Karpas-422 (cell line): ENCODE measurements at regions not wholly inside any gene's neighbourhood (a gene's known extent, or its start where the extent isn't known, plus 50 kb on each side); places are given as distances from the start of the nearest gene placed in this dataset.
"Not testable (repeated sequence)": the region's sequence is repeated elsewhere in the genome, so short reads cannot be mapped to it uniquely, and the experiment has no call there.

Experiments
- DNase-seq: peaks from one replicate; pipeline ENCODE4 v3.0.0-alpha.2; 2015
- H2AFZ ChIP-seq: fragments of 200-600 bp; sonication (generic); 2 replicates; pipeline ENCODE4 v1.6.1; 2014; ENCODE audit warnings: antibody characterized with exemption, low read length, mixed read lengths
- H3K27ac ChIP-seq: fragments of 200-600 bp; sonication (generic); 2 replicates; pipeline ENCODE4 v1.5.1; 2014; ENCODE audit warnings: mild to moderate bottlenecking, low read length, moderate library complexity
- H3K27me3 ChIP-seq: fragments of 200-600 bp; sonication (generic); 2 replicates; pipeline ENCODE4 v1.6.1; 2014; ENCODE audit warnings: low read length, mixed read lengths
- H3K36me3 ChIP-seq: fragments of 200-600 bp; sonication (generic); 2 replicates; pipeline ENCODE4 v1.6.1; 2014; ENCODE audit warnings: low read length, mixed read lengths; ENCODE audit not compliant: insufficient read depth
- H3K4me1 ChIP-seq: fragments of 200-600 bp; sonication (generic); 2 replicates; pipeline ENCODE4 v1.6.1; 2014; ENCODE audit warnings: mild to moderate bottlenecking, low read length, mixed read lengths
- H3K4me2 ChIP-seq: fragments of 200-600 bp; sonication (generic); 2 replicates; pipeline ENCODE4 v1.6.1; 2014; ENCODE audit warnings: low read length, low read depth, mild to moderate bottlenecking; ENCODE audit not compliant: poor library complexity, severe bottlenecking
- H3K4me3 ChIP-seq: fragments of 200-600 bp; sonication (generic); 2 replicates; pipeline ENCODE4 v1.5.1; 2014; ENCODE audit warnings: mild to moderate bottlenecking, antibody characterized with exemption, low read length, mixed read lengths
- H3K79me2 ChIP-seq: fragments of 200-600 bp; sonication (generic); 2 replicates; pipeline ENCODE4 v1.6.1; 2014; ENCODE audit warnings: mild to moderate bottlenecking, low read length, mixed read lengths
- H3K9ac ChIP-seq: fragments of 200-600 bp; sonication (generic); 2 replicates; pipeline ENCODE4 v1.6.0; 2014; ENCODE audit warnings: low read length
- H3K9me2 ChIP-seq: fragments of 200-600 bp; sonication (generic), shearing (Covaris generic); replicated peaks from 2 replicates; pipeline ENCODE4 v1.6.0; 2014; ENCODE audit warnings: mild to moderate bottlenecking, low read length, moderate library complexity; ENCODE audit not compliant: insufficient read depth
- H3K9me3 ChIP-seq: fragments of 300-700, 200-600 bp; sonication (generic); 2 replicates; pipeline ENCODE4 v1.6.1; 2014; ENCODE audit warnings: low read length, mixed read lengths
- H4K20me1 ChIP-seq: fragments of 200-600 bp; sonication (generic); 2 replicates; pipeline ENCODE4 v1.6.1; 2014; ENCODE audit warnings: mild to moderate bottlenecking, antibody characterized with exemption, low read length, low read depth; ENCODE audit not compliant: insufficient read depth

DNA sequence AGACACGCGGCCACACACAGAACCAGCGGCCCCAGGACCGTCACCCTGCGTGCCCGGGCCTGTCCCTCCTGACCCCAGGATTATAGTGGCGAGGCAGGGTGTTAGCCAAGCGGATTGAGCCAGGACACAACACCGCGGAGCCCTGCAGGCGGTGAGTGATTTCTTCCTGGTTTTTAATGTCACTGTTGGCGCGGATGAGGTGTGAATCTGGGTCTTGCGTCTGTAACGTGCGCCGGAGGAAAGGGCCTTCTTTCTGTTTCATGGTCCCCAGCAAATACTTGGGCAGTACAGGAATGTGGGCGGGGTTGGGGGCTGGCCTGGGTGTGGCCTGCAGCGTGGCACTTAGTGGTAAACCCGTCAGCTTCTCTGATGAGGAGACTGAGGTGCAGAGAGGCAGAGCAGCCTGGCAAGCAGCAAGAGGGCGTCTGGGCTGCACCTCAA is 154.9 kb downstream of the NPIPB11 start:
- not testable (repeated sequence) for H3K4me1 ChIP-seq, H3K9me2 ChIP-seq, H3K27me3 ChIP-seq, H3K9ac ChIP-seq, H3K4me2 ChIP-seq, H3K27ac ChIP-seq, DNase-seq, H3K79me2 ChIP-seq, H2AFZ ChIP-seq, H3K36me3 ChIP-seq, H3K9me3 ChIP-seq, H3K4me3 ChIP-seq, H4K20me1 ChIP-seq

DNA sequence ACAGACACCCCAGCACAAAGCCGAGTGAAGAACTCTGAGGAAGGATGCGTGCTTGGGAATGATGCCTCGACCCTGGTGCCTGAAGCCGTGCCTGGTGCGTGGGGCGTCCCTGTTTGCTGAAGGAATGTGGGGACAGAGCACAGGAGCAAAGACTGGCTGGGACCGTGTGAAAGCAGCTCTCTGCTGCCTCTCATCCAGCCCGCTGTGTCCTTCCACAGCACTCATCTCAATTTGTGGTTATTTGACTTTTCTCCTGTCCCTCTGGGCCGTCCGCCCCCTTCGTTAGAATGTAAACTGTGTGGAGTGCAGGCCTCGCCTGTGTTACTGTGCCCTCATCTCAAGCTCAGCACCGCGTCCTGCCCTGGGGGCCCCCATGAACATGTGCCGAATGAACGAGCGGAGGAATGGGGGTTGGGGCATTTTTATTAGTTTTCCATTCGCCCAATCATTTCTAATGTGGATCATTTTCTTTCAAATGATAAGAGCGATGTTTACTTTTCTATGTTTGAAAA is 155.5 kb downstream of the NPIPB11 start:
- not testable (repeated sequence) for H3K9me2 ChIP-seq, H3K79me2 ChIP-seq, H3K27me3 ChIP-seq, H3K4me2 ChIP-seq, H3K27ac ChIP-seq, H3K4me1 ChIP-seq, H3K9me3 ChIP-seq, H3K4me3 ChIP-seq, H2AFZ ChIP-seq, H3K36me3 ChIP-seq, H4K20me1 ChIP-seq, H3K9ac ChIP-seq, DNase-seq

DNA sequence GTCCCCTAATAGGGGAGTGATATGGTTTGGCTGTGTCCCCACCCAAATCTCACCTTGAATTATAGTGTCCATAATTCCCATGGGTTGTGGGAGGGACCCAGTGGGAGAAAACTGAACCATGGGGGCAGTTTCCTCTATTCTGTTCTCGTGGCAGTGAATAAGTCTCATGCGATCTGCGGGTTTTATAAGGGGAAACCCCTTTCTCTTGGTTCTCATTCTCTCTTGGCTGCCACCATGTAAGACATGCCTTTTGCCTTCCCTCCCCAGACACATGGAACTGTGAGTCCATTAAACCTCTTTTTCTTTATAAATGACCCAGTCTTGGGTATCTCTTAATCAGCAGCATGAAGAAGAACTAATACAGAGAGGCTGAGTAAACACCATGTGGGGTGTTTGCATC is 156.0 kb downstream of the NPIPB11 start:
- not testable (repeated sequence) for H3K4me3 ChIP-seq, H2AFZ ChIP-seq, H3K79me2 ChIP-seq

DNA sequence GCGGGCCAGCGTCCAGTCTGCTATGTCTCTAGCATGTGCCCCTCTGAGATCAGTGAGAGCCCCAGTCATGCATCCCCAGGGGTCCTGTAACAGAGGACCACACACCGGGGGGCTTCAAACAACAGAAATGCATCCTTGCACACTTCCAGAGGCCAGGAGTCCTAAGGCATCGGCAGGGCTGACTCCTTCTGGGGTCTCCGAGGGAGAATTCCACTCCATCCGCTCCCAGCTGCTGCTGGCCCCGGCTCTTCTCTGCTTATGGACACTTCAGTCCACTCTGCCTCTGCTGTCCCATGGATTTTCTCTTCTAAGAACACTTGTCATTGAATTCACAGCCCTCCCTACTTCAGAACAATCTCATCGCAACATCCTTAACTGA is 157.6 kb downstream of the NPIPB11 start:
- not testable (repeated sequence) for H4K20me1 ChIP-seq, H3K4me2 ChIP-seq, H3K9ac ChIP-seq, H2AFZ ChIP-seq, H3K4me1 ChIP-seq, H3K36me3 ChIP-seq, H3K4me3 ChIP-seq, H3K27ac ChIP-seq, H3K9me3 ChIP-seq, H3K9me2 ChIP-seq, H3K79me2 ChIP-seq, H3K27me3 ChIP-seq, DNase-seq

More for the DNA sequence above, 156.0 kb downstream of the NPIPB11 start:
- H3K4me1 ChIP-seq, H3K9me2 ChIP-seq, DNase-seq, H3K4me2 ChIP-seq, H3K9me3 ChIP-seq, H3K27ac ChIP-seq, H3K9ac ChIP-seq, H3K36me3 ChIP-seq, H3K27me3 ChIP-seq, H4K20me1 ChIP-seq: not testable (repeated sequence)

DNA sequence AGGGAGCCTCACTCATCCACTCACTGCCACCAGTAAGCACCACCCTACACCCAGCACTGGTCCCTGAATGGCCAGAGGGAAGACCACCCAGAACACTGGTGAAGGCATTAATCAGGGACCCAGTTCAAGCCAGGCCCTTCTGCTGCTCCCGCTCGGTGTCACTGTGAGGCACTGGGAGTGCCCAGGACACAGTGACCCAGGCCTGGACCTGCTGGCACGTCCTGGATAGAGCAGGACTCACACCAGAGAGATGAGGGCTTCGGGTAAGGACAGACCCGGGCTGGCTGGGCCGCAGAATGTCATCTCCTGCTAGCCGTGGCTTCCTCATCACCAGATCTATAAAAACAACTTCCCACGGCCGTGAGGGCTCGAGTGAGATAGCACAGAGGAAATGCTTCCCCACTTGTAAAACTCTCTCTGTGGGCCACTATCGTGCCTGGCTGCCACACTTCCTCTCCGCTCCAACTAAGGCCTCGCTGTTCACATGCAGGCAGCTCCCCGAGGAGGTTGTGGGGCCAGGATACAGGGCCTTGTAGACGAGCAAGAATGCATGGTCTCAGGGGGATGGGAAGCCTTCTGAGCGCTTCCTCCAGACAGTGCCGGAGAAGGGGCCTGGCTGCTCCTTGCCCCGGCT is 158.1 kb downstream of the NPIPB11 start:
- H3K9ac ChIP-seq, H3K9me3 ChIP-seq, DNase-seq, H3K4me2 ChIP-seq, H3K27ac ChIP-seq, H4K20me1 ChIP-seq, H3K36me3 ChIP-seq, H3K4me3 ChIP-seq, H3K79me2 ChIP-seq, H2AFZ ChIP-seq, H3K4me1 ChIP-seq, H3K27me3 ChIP-seq, H3K9me2 ChIP-seq: not testable (repeated sequence)

DNA sequence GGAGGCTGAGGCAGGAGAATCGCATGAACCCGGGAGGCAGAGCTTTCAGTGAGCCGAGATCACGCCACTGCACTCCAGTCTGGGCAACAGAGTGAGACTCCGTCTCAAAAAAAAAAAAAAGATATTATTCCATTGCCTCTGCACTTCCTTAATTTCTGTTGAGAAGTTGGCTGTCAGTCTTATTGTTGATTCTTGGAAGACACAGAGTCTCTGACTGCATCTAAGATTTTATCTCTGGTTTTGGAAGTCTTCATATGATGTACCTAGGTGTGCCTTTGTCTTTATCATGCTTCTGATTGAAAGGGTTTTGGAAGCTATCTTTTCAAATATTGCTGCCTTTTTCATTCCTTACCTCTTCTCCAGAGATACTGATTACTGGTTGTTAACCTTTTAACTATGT is 160.4 kb downstream of the NPIPB11 start:
- not testable (repeated sequence) for H3K36me3 ChIP-seq, H3K9ac ChIP-seq, H3K4me2 ChIP-seq, H3K79me2 ChIP-seq, H3K27ac ChIP-seq, H3K27me3 ChIP-seq, H2AFZ ChIP-seq, H3K9me2 ChIP-seq, H3K4me1 ChIP-seq, H3K4me3 ChIP-seq, H4K20me1 ChIP-seq, DNase-seq, H3K9me3 ChIP-seq

DNA sequence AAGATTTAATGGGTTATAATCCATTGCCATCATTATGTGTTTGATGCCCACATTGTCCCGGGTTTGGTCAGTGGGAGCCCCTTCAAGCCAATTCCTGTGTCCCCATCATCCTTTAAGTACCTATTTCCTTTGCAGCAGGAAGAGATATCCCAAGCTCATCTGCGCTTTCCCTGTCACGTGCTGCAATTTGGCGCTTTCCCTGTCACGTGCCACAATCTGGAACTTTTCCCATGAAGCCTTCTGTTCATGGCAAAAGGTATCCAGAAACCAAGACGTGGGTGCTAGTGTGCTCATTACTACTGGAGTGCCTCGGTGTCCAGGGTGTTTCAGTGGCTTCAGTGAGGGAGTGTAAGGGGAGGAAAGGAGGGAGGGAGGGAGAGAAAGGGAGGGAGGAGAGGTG is 168.5 kb downstream of the NPIPB11 start:
- H3K27me3 ChIP-seq: no peaks in the 10 kb centered on the region
- H3K27ac ChIP-seq: no peak overlapping the region

DNA sequence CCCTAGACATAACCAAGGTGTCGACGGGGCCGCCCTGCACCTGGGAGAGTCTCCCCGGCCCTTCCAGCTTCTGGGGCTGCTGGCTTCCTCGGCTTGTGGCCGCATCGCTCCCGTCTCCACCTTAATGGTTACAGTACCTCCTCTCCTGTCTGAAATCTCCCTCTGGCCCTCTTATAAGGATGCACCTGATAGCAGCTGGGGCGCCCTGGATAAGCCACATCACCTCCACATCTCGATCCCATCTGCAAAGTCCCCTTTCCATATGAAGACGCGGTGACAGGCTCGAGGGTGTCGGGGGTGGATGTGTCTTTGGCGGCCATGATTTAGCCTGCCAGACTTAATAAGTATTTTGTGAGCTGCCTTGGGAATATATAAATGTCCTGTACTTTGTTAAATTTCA is 169.0 kb downstream of the NPIPB11 start:
- H4K20me1 ChIP-seq, H3K4me3 ChIP-seq, H3K9ac ChIP-seq: not testable (repeated sequence)

More for the DNA sequence above, 168.5 kb downstream of the NPIPB11 start:
- H3K4me1 ChIP-seq: no peaks in the 10 kb centered on the region
- H4K20me1 ChIP-seq: no peaks in the 10 kb centered on the region
- no peak overlapping the region for H3K4me2 ChIP-seq
- H3K36me3 ChIP-seq: no peaks in the 10 kb centered on the region
- no peak overlapping the region for H3K4me3 ChIP-seq
- no peaks in the 10 kb centered on the region for H3K9me2 ChIP-seq
- no peak for DNase-seq
- H3K79me2 ChIP-seq: no peaks in the 10 kb centered on the region
- H2AFZ ChIP-seq: no peak overlapping the region
- H3K9me3 ChIP-seq: no peaks in the 10 kb centered on the region
- H3K9ac ChIP-seq: no peak overlapping the region

DNA sequence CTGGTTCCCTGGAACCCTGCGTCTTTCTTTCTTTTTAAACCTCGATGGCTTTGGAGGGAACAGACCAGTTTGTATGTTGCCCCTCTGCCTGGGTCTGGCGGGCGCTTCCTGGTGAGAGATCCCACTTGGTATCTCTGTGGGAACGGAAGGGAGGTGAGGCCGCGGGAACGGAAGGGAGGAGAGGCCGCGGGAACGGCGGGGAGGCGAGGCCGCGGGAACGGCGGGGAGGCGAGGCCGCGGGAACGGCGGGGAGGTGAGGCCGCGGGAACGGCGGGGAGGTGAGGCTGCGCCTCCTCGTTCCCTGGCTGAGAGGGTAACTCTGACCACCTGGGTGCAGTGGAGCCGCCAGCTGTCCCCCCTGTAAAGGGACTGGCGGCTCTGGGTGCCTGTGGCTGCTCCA is 169.5 kb downstream of the NPIPB11 start:
- not testable (repeated sequence) for H3K4me1 ChIP-seq, H3K4me3 ChIP-seq, H4K20me1 ChIP-seq, H3K79me2 ChIP-seq, H3K9me3 ChIP-seq, H3K4me2 ChIP-seq, H3K27ac ChIP-seq, DNase-seq, H3K9me2 ChIP-seq, H3K27me3 ChIP-seq, H3K9ac ChIP-seq, H2AFZ ChIP-seq, H3K36me3 ChIP-seq

More for the DNA sequence above, 169.0 kb downstream of the NPIPB11 start:
- H3K36me3 ChIP-seq, H3K4me1 ChIP-seq, H3K79me2 ChIP-seq, DNase-seq, H2AFZ ChIP-seq, H3K27ac ChIP-seq, H3K27me3 ChIP-seq, H3K4me2 ChIP-seq, H3K9me2 ChIP-seq, H3K9me3 ChIP-seq: not testable (repeated sequence)
